NCI-H2107 (cell line): ENCODE measurements at regions not wholly inside any gene's neighbourhood (a gene's known extent, or its start where the extent isn't known, plus 50 kb on each side); places are given as distances from the start of the nearest gene placed in this dataset.

ENCODE experiments used
- DNase-seq: peaks from one replicate; lab custom pipeline; 2025; lab: John Stamatoyannopoulos, UW

GRCh38 chr16:85173981-85174751, 61.9 kb upstream of the CIBAR2 start:
- no peak for DNase-seq

GRCh38 chr16:85174871-85175723, 62.8 kb upstream of the CIBAR2 start:
- no peak for DNase-seq

GRCh38 chr16:85175724-85176233, 63.5 kb upstream of the CIBAR2 start:
- DNase-seq = no peak

- no peak for DNase-seq
Observed at GRCh38 chr16:85176541-85177447, 64.5 kb upstream of the CIBAR2 start.

DNA sequence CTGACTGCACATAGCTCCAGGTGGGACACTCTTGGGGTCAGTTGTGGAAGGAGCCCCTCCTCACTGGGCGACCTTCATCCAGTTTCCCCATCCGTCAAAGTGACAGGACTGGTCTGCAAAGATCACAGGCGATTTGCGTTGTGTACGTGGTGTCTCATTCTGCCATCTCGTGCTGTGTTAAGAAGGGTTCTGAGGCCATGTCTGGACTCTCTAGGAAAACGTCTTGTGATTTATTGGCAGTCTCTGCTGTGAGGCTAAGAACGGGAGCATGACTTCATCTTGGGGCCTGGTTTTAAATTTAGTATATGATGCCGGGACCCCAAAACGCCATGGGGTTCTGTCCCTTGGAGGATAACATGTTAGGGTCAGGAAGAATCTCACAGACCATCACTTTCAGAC, 65.2 kb upstream of the CIBAR2 start:
- DNase-seq = no peak

- DNase-seq = no peak
Observed at GRCh38 chr16:85178006-85178591, 65.8 kb upstream of the CIBAR2 start.

- no peak for DNase-seq
Observed at GRCh38 chr16:85178596-85178995, 66.3 kb upstream of the CIBAR2 start.

DNA sequence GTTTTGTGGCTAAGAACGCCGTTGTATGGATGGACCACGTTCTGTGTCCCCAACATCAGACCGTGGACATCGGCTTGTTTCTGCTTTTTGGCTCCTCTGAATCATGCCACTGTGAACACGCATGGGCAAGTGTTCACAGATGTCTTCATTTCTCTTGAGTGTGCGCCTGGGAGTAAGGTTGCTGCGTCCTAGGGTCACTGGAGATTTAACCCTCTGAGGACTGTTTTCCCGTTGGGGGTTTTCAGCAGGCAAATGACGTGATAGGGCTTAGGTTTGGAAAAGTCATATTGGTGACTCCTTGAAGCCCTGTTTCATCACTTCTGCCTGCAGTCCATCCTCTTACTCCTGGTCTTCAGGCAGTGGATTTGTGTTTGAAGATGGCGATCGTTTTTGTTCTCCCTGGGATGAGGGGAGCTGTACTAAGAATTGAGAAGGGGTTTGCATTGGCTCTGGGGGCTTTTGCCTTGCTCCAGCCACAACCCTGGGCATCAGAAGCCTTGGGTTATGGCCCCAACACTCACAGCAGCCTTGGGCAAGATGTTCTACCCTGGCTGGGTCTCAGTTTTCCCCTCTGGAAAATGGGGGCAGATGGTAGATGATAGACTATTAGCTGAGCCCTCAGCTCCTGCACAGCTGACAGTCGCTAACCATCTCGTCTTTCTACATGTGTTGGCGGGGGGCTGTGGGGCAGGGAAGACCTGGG, 67.2 kb upstream of the CIBAR2 start:
- DNase-seq = no peak

- DNase-seq = no peak
Observed at GRCh38 chr16:85180047-85180826, 68.0 kb upstream of the CIBAR2 start.

DNA sequence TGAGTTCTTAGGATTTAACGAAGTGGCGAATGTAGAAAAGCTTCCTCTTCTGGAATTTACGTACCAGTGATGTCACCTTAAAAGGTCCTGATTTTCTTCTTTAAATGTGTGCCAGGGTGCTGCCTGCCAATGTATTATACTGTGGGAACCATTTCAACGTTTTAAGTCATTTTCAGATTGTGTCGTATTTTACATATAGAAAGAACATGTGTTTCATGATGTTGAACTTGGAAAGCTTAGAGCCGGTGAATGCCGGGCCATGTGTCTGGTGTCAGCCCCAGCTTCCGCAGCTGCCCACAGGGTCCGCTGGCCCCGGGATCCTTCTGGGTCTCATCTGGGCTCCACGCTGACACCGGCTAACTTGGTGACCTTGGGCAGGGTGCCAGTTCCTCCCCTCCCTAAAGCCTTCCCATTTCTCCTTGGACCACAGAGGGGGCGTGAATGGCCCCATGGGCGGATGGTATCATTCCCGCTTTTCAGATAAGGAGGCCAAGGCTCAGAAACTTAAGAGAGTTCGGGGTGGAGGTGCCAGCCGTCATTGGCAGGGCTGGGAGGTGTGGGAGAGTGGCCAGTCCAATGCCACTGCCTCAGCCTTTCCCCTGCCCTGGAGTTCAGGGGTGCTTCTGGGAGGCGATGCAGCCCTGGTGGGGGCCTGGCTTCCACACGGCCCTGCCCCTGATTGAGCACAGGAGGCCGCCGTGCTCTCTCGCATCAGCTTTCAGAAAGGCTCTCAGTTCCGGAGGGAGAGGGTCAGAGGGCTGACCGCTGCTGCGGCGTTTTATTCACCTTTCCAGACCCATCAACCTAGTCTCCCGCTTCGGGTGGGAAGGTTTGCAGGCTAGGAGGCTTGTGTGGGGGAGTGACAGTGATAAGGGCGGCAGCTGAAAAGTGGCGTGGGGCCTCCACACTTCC, 68.8 kb upstream of the CIBAR2 start:
- DNase-seq = no peak

- no peak for DNase-seq
Observed at GRCh38 chr16:85181739-85182129, 69.5 kb upstream of the CIBAR2 start.

- DNase-seq = no peak
Observed at GRCh38 chr16:85182286-85182685, 70.0 kb upstream of the CIBAR2 start.

DNA sequence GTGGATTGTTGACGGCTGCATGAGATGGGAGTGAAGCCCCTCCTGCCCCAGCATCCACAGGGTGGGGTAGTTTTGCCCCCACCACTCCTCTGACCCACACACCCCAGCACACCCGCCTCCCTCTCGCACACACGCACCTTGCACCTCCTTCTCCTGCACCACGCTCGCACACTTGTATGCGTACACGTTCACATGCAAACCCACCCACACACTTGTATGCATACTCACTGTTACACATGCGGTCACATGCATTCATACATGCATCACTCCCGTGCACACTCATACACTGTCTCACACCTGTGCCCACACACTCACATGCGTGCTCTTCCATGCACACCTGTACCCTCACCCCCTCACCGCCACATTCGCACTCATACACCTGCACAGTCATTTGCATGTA, 70.5 kb upstream of the CIBAR2 start:
- DNase-seq = no peak

GRCh38 chr16:85183564-85183963, 71.3 kb upstream of the CIBAR2 start:
- DNase-seq = no peak

DNA sequence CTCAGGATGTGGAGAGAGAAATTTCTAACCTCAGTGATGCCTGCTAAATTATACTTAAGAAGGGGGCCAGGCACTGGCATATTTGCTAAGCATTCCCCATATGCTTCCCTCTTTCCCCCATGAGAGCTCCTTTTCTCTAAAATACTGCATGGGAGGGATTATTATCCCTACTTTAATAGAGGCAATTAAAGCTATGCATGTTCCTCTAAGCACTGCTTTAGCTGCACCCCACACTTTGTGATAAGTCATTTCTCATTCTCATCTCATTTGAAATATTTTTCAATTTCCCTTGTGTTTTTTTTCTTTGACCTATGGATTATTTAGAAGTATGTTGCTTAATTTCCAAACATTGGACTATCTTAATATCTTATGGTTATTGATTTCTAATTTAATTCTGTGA, 72.1 kb upstream of the CIBAR2 start:
- no peak for DNase-seq

DNA sequence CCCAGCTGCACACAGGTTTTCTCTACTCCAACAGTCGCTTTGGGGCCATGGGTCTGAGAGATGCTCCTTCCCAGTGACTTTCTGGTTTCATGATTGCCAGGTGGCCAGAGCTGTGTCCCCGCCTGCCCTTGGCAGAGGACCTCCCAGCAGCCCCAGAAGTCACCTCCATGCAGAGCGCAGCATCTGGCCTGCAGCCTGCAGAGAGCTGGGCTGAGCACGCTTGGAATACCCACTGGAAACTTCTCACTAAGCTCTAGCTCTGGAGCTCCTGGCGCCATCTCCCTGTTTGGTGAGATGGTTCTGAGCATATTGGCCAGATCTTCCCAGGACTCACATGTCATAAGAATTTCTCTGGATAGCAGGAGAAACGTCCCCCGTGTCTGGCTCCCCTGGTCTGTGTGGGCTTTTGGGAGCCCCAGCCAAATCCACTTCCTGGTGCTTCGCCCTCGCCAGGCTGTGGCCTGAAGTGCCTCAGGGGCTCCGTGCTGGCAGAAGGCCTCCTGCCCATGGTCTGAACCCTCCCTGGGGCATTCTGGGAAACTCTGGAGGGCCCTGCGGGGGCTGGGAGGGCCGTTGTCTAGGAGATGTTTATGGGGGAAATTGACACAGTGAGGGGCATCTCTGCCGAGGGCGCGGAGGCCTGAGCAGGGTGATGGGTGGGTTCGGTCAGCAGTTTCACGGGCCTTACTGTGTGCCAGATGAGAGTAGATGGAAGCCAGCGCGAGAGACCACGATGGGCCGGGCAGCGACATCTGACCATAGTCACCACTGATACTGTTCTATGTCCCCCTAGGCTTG, 73.2 kb upstream of the CIBAR2 start:
- no peak for DNase-seq

- DNase-seq = no peak
Observed at GRCh38 chr16:85187002-85187401, 74.7 kb upstream of the CIBAR2 start.

DNA sequence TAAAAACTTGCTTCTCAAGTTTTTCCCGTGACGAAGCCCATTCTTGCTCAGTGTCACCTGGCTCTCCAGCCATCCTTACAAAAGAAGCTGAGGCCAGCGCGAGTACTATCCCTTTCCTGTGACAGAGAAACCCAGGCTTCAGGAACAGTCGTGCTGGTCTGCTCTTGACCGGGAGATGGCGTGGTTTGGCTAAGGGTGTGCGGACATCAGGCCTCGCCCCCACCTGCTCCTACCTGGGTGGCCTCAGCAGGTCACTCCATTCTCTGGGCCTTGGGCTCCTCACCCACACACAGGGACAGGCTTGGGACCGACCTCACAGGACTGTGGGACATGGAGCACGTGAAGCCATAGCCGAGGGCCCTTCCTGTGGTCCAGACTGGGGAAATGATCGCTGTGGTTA, 75.2 kb upstream of the CIBAR2 start:
- DNase-seq = no peak
